VCaP (cell line): ENCODE measurements at regions not wholly inside any gene's neighbourhood (a gene's known extent, or its start where the extent isn't known, plus 50 kb on each side); places are given as distances from the start of the nearest gene placed in this dataset.
"Not testable (repeated sequence)": the region's sequence is repeated elsewhere in the genome, so short reads cannot be mapped to it uniquely, and the experiment has no call there.

Experiments
- H3K27ac ChIP-seq: fragments of 450-650 bp; 2 replicates; pipeline ENCODE4 v1.5.1; 2017
- CTCF ChIP-seq: fragments of 450-650 bp; conservative IDR thresholded peaks from 2 replicates; pipeline ENCODE4 v1.5.1; 2017; ENCODE audit warnings: mild to moderate bottlenecking, moderate library complexity

GRCh38 chr1:64401285-64401684 is 68.6 kb upstream of the CACHD1 start:
- no peak overlapping the region for H3K27ac ChIP-seq
- no peak for TF ChIP-seq CTCF

GRCh38 chr1:64403331-64403730 is 66.6 kb upstream of the CACHD1 start:
- H3K27ac ChIP-seq: no peak overlapping the region
- TF ChIP-seq CTCF: no peak

- no peak overlapping the region for H3K27ac ChIP-seq
- TF ChIP-seq CTCF: no peak
Observed at GRCh38 chr1:64404202-64404601, 65.7 kb upstream of the CACHD1 start.

GRCh38 chr1:64405833-64406232 is 64.1 kb upstream of the CACHD1 start:
- H3K27ac ChIP-seq: no peak overlapping the region
- no peak for TF ChIP-seq CTCF

GRCh38 chr1:64410217-64410616 is 59.7 kb upstream of the CACHD1 start:
- no peak overlapping the region for H3K27ac ChIP-seq
- no peak for TF ChIP-seq CTCF

GRCh38 chr1:64414855-64415546 is 54.9 kb upstream of the CACHD1 start:
- H3K27ac ChIP-seq: not testable (repeated sequence)

- TF ChIP-seq CTCF: no peak
Observed at GRCh38 chr1:64417803-64418202, 52.1 kb upstream of the CACHD1 start.

More at GRCh38 chr1:64417803-64418202, 52.1 kb upstream of the CACHD1 start:
- H3K27ac ChIP-seq: no peak overlapping the region
